Activated CD4-positive, alpha-beta memory T cell treated with anti-CD3 and anti-CD28 coated beads, Interleukin-2, amount 10 ng/mL, durations not matched to agents 7 days and 5 days (primary cell): ENCODE measurements at regions not wholly inside any gene's neighbourhood (a gene's known extent, or its start where the extent isn't known, plus 50 kb on each side); places are given as distances from the start of the nearest gene placed in this dataset.
"Not testable (repeated sequence)": the region's sequence is repeated elsewhere in the genome, so short reads cannot be mapped to it uniquely, and the experiment has no call there.

Experiments
- CTCF ChIA-PET: fragments of 350-600 bp; sonication (Branson Sonifier 250); formaldehyde crosslinking; loops from one replicate; lab custom pipeline; 2021; ENCODE audit warnings: antibody characterized with exemption, inconsistent platforms; lab: Charles Lee
- POLR2A ChIA-PET: fragments of 350-600 bp; sonication (Branson Sonifier 250); formaldehyde crosslinking; loops from one replicate; lab custom pipeline; 2021; ENCODE audit warnings: antibody characterized with exemption; lab: Charles Lee
- DNase-seq: peaks from one replicate; pipeline ENCODE4 v3.0.0-alpha.2; 2020
- H3K27ac Mint-ChIP-seq: one replicate; pipeline ENCODE4 v1.8.0; 2021; ENCODE audit warnings: mild to moderate bottlenecking, mixed read lengths
- H3K27me3 Mint-ChIP-seq: one replicate; pipeline ENCODE4 v1.8.0; 2021; ENCODE audit warnings: mixed read lengths
- H3K36me3 Mint-ChIP-seq: one replicate; pipeline ENCODE4 v1.8.0; 2021; ENCODE audit warnings: low read depth, mixed read lengths
- H3K4me1 Mint-ChIP-seq: one replicate; pipeline ENCODE4 v1.8.0; 2021; ENCODE audit warnings: mixed read lengths
- H3K4me3 Mint-ChIP-seq: one replicate; pipeline ENCODE4 v1.8.0; 2021; ENCODE audit warnings: mild to moderate bottlenecking, mixed read lengths
- H3K9me3 Mint-ChIP-seq: one replicate; pipeline ENCODE4 v1.8.0; 2021; ENCODE audit warnings: mixed read lengths

GRCh38 chrX:121755541-121755940 lies 708.1 kb downstream of the GLUD2 start:
- Mint-ChIP-seq H3K27ac (no peak overlapping the region), H3K9me3 (no peaks in the 10 kb centered on the region), H3K36me3 (no peaks in the 10 kb centered on the region), H3K27me3 (no peaks in the 10 kb centered on the region), H3K4me3 (no peak overlapping the region), H3K4me1 (no peaks in the 10 kb centered on the region)
- POLR2A ChIA-PET = no interaction called here
- CTCF ChIA-PET = no interaction called here
- no peak for DNase-seq

GRCh38 chrX:121761845-121762244 lies 714.4 kb downstream of the GLUD2 start:
- H3K4me3 Mint-ChIP-seq = no peak overlapping the region
- H3K27me3 Mint-ChIP-seq = no peaks in the 10 kb centered on the region
- ChIA-PET CTCF (no interaction called here), POLR2A (no interaction called here)
- no peaks in the 10 kb centered on the region for H3K36me3 Mint-ChIP-seq
- no peaks in the 10 kb centered on the region for H3K4me1 Mint-ChIP-seq
- no peaks in the 10 kb centered on the region for H3K9me3 Mint-ChIP-seq
- no peak for DNase-seq
- H3K27ac Mint-ChIP-seq = no peak overlapping the region

GRCh38 chrX:121763671-121764070 lies 716.3 kb downstream of the GLUD2 start:
- H3K27me3 Mint-ChIP-seq = no peaks in the 10 kb centered on the region
- no peak for DNase-seq
- H3K36me3 Mint-ChIP-seq = no peaks in the 10 kb centered on the region
- ChIA-PET CTCF (no interaction called here), POLR2A (no interaction called here)
- H3K9me3 Mint-ChIP-seq = no peaks in the 10 kb centered on the region
- no peak overlapping the region for H3K4me3 Mint-ChIP-seq
- H3K4me1 Mint-ChIP-seq = no peaks in the 10 kb centered on the region
- no peak overlapping the region for H3K27ac Mint-ChIP-seq

GRCh38 chrX:121768210-121768609 lies 720.8 kb downstream of the GLUD2 start:
- H3K36me3 Mint-ChIP-seq, H3K4me1 Mint-ChIP-seq, H3K27me3 Mint-ChIP-seq, H3K9me3 Mint-ChIP-seq, DNase-seq, CTCF ChIA-PET, H3K4me3 Mint-ChIP-seq, H3K27ac Mint-ChIP-seq, POLR2A ChIA-PET: not testable (repeated sequence)

GRCh38 chrX:121781991-121782390 lies 734.6 kb downstream of the GLUD2 start:
- ChIA-PET CTCF (no interaction called here), POLR2A (no interaction called here)
- Mint-ChIP-seq H3K27ac (no peak overlapping the region), H3K27me3 (no peaks in the 10 kb centered on the region), H3K4me1 (no peaks in the 10 kb centered on the region), H3K36me3 (no peaks in the 10 kb centered on the region), H3K9me3 (no peaks in the 10 kb centered on the region), H3K4me3 (no peak overlapping the region)
- no peak for DNase-seq

GRCh38 chrX:121782544-121782943 lies 735.1 kb downstream of the GLUD2 start:
- Mint-ChIP-seq H3K27me3 (no peaks in the 10 kb centered on the region), H3K4me3 (no peak overlapping the region), H3K27ac (no peak overlapping the region), H3K36me3 (no peaks in the 10 kb centered on the region), H3K9me3 (no peaks in the 10 kb centered on the region), H3K4me1 (no peaks in the 10 kb centered on the region)
- CTCF ChIA-PET = no interaction called here
- DNase-seq = no peak
- POLR2A ChIA-PET = no interaction called here

GRCh38 chrX:121782976-121783375 lies 735.6 kb downstream of the GLUD2 start:
- DNase-seq = no peak
- POLR2A ChIA-PET = no interaction called here
- Mint-ChIP-seq H3K9me3 (no peaks in the 10 kb centered on the region), H3K27ac (no peak overlapping the region), H3K27me3 (no peaks in the 10 kb centered on the region), H3K4me3 (no peak overlapping the region), H3K4me1 (no peaks in the 10 kb centered on the region), H3K36me3 (no peaks in the 10 kb centered on the region)
- CTCF ChIA-PET = no interaction called here

GRCh38 chrX:121802881-121803412 lies 755.5 kb downstream of the GLUD2 start:
- POLR2A ChIA-PET = no interaction called here
- no peak overlapping the region for H3K27ac Mint-ChIP-seq
- H3K4me1 Mint-ChIP-seq = no peaks in the 10 kb centered on the region

GRCh38 chrX:121823406-121823805 lies 776.0 kb downstream of the GLUD2 start:
- Mint-ChIP-seq H3K27ac (no peak overlapping the region), H3K27me3 (no peaks in the 10 kb centered on the region), H3K4me3 (no peak overlapping the region), H3K4me1 (no peaks in the 10 kb centered on the region), H3K9me3 (no peaks in the 10 kb centered on the region), H3K36me3 (no peaks in the 10 kb centered on the region)
- no peak for DNase-seq
- POLR2A ChIA-PET = no interaction called here
- CTCF ChIA-PET = no interaction called here

More at GRCh38 chrX:121802881-121803412, 755.5 kb downstream of the GLUD2 start:
- Mint-ChIP-seq H3K27me3 (no peaks in the 10 kb centered on the region), H3K36me3 (no peaks in the 10 kb centered on the region), H3K4me3 (no peak overlapping the region), H3K9me3 (no peaks in the 10 kb centered on the region)
- CTCF ChIA-PET = no interaction called here
- DNase-seq = no peak

GRCh38 chrX:121831601-121832000 lies 784.2 kb downstream of the GLUD2 start:
- Mint-ChIP-seq H3K4me3 (no peak overlapping the region), H3K9me3 (no peaks in the 10 kb centered on the region), H3K4me1 (no peaks in the 10 kb centered on the region), H3K36me3 (no peaks in the 10 kb centered on the region), H3K27me3 (no peaks in the 10 kb centered on the region), H3K27ac (no peak overlapping the region)
- POLR2A ChIA-PET = no interaction called here
- CTCF ChIA-PET = no interaction called here
- no peak for DNase-seq

- ChIA-PET CTCF (no interaction called here), POLR2A (no interaction called here)
- no peak for DNase-seq
- Mint-ChIP-seq H3K27me3 (no peaks in the 10 kb centered on the region), H3K4me3 (no peak overlapping the region), H3K4me1 (no peaks in the 10 kb centered on the region), H3K27ac (no peak overlapping the region), H3K9me3 (no peaks in the 10 kb centered on the region), H3K36me3 (no peaks in the 10 kb centered on the region)
These were observed 785.0 kb downstream of the GLUD2 start for GRCh38 chrX:121832446-121832845.

- Mint-ChIP-seq H3K27me3 (no peaks in the 10 kb centered on the region), H3K36me3 (no peaks in the 10 kb centered on the region), H3K4me3 (no peak overlapping the region), H3K27ac (no peak overlapping the region), H3K4me1 (no peaks in the 10 kb centered on the region), H3K9me3 (no peaks in the 10 kb centered on the region)
- POLR2A ChIA-PET = no interaction called here
- DNase-seq = no peak
- CTCF ChIA-PET = no interaction called here
These were observed 788.6 kb downstream of the GLUD2 start for GRCh38 chrX:121836000-121836399.

- Mint-ChIP-seq H3K27me3 (no peaks in the 10 kb centered on the region), H3K4me3 (no peak overlapping the region), H3K27ac (no peak overlapping the region), H3K4me1 (no peaks in the 10 kb centered on the region), H3K9me3 (no peaks in the 10 kb centered on the region), H3K36me3 (no peaks in the 10 kb centered on the region)
- no peak for DNase-seq
- POLR2A ChIA-PET = no interaction called here
- CTCF ChIA-PET = no interaction called here
These were observed 803.6 kb downstream of the GLUD2 start for GRCh38 chrX:121851033-121851432.

- CTCF ChIA-PET = no interaction called here
- POLR2A ChIA-PET = no interaction called here
- Mint-ChIP-seq H3K27ac (no peak overlapping the region), H3K4me1 (no peaks in the 10 kb centered on the region), H3K27me3 (no peaks in the 10 kb centered on the region), H3K36me3 (no peaks in the 10 kb centered on the region), H3K4me3 (no peak overlapping the region), H3K9me3 (no peaks in the 10 kb centered on the region)
- DNase-seq = no peak
These were observed 806.6 kb downstream of the GLUD2 start for GRCh38 chrX:121853762-121854613.
